ENCODE measurements at regions not wholly inside any gene's neighbourhood (a gene's known extent, or its start where the extent isn't known, plus 50 kb on each side); places are given as distances from the start of the nearest gene placed in this dataset.

GRCh38 chr6:23170049-23170448, 600.7 kb downstream of the HDGFL1 start:
- no peak for DNase-seq (ENCODE audit: low spot score)
- no peaks in the 10 kb centered on the region for H3K4me1 Mint-ChIP-seq (ENCODE audit: low read depth)
- no peak overlapping the region for H3K27ac Mint-ChIP-seq
- H3K9me3 Mint-ChIP-seq = peaks cover 4% of the 10 kb centered on the region
- no peaks in the 10 kb centered on the region for H3K36me3 Mint-ChIP-seq (ENCODE audit: low read depth)
- H3K4me3 Mint-ChIP-seq = no peak overlapping the region
- H3K27me3 Mint-ChIP-seq (ENCODE audit: low read depth) = no peaks in the 10 kb centered on the region

GRCh38 chr6:23173234-23173633, 603.9 kb downstream of the HDGFL1 start:
- H3K4me3 Mint-ChIP-seq = no peak overlapping the region
- DNase-seq (ENCODE audit: low spot score) = no peak
- H3K27me3 Mint-ChIP-seq (ENCODE audit: low read depth) = no peaks in the 10 kb centered on the region
- no peaks in the 10 kb centered on the region for H3K36me3 Mint-ChIP-seq (ENCODE audit: low read depth)
- no peak overlapping the region for H3K27ac Mint-ChIP-seq
- no peaks in the 10 kb centered on the region for H3K9me3 Mint-ChIP-seq
- H3K4me1 Mint-ChIP-seq (ENCODE audit: low read depth) = no peaks in the 10 kb centered on the region

DNA sequence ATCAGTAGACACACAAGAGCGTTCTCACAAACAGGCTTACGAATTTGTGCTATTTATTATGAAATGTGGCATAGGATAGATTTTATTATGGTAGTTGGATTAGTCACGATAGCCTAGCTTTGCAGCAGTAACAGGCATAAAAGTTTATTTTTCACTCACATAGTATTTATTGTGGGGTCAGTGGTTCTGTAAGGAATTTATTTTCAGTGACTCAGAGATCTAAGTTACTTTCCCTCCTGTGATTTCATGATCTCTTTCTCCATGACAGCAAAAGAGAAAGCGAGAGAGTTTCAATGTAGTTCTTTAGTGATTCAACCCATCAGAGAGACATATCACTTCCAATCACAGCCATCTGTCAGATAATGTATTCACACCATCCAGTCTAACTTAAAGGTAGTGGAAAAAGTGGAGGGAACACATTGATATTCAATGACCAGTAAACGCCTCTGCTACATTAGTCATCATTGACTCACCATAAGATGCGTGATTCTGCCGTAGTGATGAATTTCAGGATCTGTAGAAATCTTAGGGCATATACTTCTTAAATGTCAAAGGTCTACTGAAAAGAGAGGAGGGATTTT, 605.5 kb downstream of the HDGFL1 start:
- H3K27me3 Mint-ChIP-seq (ENCODE audit: low read depth) = no peaks in the 10 kb centered on the region
- no peak overlapping the region for H3K4me3 Mint-ChIP-seq
- H3K4me1 Mint-ChIP-seq (ENCODE audit: low read depth) = no peaks in the 10 kb centered on the region
- DNase-seq (ENCODE audit: low spot score) = peak; percentile 4
- H3K27ac Mint-ChIP-seq = no peak overlapping the region
- no peaks in the 10 kb centered on the region for H3K9me3 Mint-ChIP-seq
- no peaks in the 10 kb centered on the region for H3K36me3 Mint-ChIP-seq (ENCODE audit: low read depth)

DNA sequence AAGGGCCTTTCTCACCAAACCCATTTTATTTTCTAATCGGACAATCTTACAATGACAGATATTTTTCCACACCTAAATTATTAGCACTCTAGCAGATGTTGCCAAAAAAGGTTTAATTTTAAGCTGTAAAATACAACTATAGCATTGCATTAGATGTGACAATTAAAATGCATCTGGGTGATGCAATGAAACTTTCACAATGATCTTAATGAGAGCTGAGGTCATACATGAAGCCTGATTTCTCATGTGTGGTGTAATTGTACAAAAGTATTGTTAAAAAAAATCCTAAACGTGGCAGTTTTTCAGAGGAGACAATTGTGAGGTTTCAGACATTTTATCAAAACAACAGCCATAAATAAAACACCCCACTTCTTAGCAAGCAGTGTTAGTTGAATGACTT, 606.0 kb downstream of the HDGFL1 start:
- Mint-ChIP-seq H3K4me3 (no peak overlapping the region), H3K4me1 (ENCODE audit: low read depth) (no peaks in the 10 kb centered on the region), H3K36me3 (ENCODE audit: low read depth) (no peaks in the 10 kb centered on the region), H3K27me3 (ENCODE audit: low read depth) (no peaks in the 10 kb centered on the region), H3K9me3 (no peaks in the 10 kb centered on the region), H3K27ac (no peak overlapping the region)
- no peak for DNase-seq (ENCODE audit: low spot score)

- Mint-ChIP-seq H3K36me3 (ENCODE audit: low read depth) (no peaks in the 10 kb centered on the region), H3K27me3 (ENCODE audit: low read depth) (no peaks in the 10 kb centered on the region), H3K27ac (no peak overlapping the region), H3K4me1 (ENCODE audit: low read depth) (no peaks in the 10 kb centered on the region), H3K4me3 (no peak overlapping the region), H3K9me3 (no peaks in the 10 kb centered on the region)
- DNase-seq (ENCODE audit: low spot score) = no peak
Observed at GRCh38 chr6:23176471-23176870, 607.1 kb downstream of the HDGFL1 start.

DNA sequence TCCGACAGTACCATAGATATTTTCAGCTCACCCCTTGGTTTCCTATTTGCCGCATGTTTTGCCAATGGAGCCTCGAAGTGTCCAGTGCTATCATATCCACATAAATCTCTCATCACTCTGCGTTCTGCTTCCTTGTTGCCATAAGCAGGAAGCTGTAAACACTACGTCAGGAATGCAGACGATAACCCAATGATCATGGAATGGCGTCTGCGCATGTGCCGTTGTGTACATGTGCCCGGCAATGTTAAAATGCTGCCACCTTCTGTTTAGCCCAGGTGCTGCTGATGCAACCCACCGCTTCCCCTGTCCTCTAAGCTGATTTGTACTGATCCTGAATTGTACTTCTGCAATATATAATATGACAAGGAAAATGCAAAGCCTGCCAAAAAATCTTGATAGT, 607.5 kb downstream of the HDGFL1 start:
- no peaks in the 10 kb centered on the region for H3K4me1 Mint-ChIP-seq (ENCODE audit: low read depth)
- no peak overlapping the region for H3K4me3 Mint-ChIP-seq
- H3K9me3 Mint-ChIP-seq = no peaks in the 10 kb centered on the region
- no peaks in the 10 kb centered on the region for H3K36me3 Mint-ChIP-seq (ENCODE audit: low read depth)
- H3K27ac Mint-ChIP-seq = no peak overlapping the region
- H3K27me3 Mint-ChIP-seq (ENCODE audit: low read depth) = no peaks in the 10 kb centered on the region
- no peak for DNase-seq (ENCODE audit: low spot score)

DNA sequence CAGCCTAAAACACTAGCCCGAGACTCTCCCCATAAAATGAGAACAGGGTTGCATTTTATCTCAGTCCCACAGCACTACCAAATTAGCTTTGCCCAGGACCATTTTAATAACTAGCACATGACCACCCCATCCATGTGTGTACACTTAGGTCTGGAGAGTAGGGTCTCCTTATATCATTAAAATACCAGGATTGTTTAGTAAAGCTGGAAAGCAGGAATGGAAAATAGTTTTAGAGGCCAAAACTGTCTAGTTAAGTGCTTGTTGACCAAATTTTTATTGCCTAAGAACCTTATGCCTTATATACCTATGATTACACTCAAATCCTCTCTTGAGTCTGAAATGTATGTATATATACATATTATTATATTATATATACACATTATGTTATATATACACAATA, 608.4 kb downstream of the HDGFL1 start:
- no peaks in the 10 kb centered on the region for H3K36me3 Mint-ChIP-seq (ENCODE audit: low read depth)
- H3K27ac Mint-ChIP-seq = no peak overlapping the region
- no peak for DNase-seq (ENCODE audit: low spot score)
- H3K4me3 Mint-ChIP-seq = no peak overlapping the region
- no peaks in the 10 kb centered on the region for H3K4me1 Mint-ChIP-seq (ENCODE audit: low read depth)
- H3K27me3 Mint-ChIP-seq (ENCODE audit: low read depth) = no peaks in the 10 kb centered on the region
- no peaks in the 10 kb centered on the region for H3K9me3 Mint-ChIP-seq

GRCh38 chr6:23179994-23180393, 610.6 kb downstream of the HDGFL1 start:
- Mint-ChIP-seq H3K36me3 (ENCODE audit: low read depth) (no peaks in the 10 kb centered on the region), H3K9me3 (no peaks in the 10 kb centered on the region), H3K27me3 (ENCODE audit: low read depth) (no peaks in the 10 kb centered on the region), H3K4me3 (no peak overlapping the region), H3K27ac (no peak overlapping the region), H3K4me1 (ENCODE audit: low read depth) (no peaks in the 10 kb centered on the region)
- no peak for DNase-seq (ENCODE audit: low spot score)

GRCh38 chr6:23180504-23181293, 611.3 kb downstream of the HDGFL1 start:
- Mint-ChIP-seq H3K4me1 (ENCODE audit: low read depth) (no peaks in the 10 kb centered on the region), H3K9me3 (no peaks in the 10 kb centered on the region), H3K36me3 (ENCODE audit: low read depth) (no peaks in the 10 kb centered on the region), H3K4me3 (no peak overlapping the region), H3K27ac (no peak overlapping the region), H3K27me3 (ENCODE audit: low read depth) (no peaks in the 10 kb centered on the region)
- DNase-seq (ENCODE audit: low spot score) = no peak

DNA sequence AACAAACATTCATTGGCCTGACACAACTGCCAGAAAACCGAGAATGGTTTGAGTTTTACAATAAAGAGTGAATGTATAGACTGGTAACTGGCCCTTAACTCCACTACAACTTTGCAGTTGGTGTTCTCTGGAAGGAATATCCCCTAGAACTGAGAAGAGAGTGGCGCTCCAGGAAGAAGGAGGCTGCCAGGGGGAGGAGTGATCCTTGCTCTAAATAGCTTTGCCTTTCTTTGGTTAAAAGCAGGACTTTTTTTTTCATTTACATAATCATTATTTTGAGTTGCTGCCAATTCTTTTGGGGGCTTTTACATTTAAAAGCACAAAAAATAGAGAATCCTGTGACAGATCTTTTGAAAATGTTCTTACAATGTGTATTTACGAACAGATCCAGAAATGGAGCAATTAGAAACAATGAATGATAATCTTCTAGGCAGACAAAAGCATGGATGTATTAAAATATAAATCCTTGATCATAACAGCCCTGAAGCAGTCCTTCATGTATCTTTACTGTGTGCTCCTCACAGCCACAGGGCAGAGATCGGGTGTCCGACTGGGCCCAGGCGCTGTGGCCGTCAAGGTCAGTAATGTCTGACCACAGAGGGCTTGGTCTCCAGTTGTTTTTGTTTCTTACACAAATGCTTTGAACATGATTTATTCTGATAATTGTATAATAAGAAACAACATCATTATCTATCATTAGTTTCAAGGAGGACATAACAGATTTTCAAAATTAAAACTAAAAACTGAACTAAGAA, 612.2 kb downstream of the HDGFL1 start:
- Mint-ChIP-seq H3K36me3 (ENCODE audit: low read depth) (no peaks in the 10 kb centered on the region), H3K4me1 (ENCODE audit: low read depth) (no peaks in the 10 kb centered on the region)

GRCh38 chr6:23183846-23184245, 614.5 kb downstream of the HDGFL1 start:
- DNase-seq (ENCODE audit: low spot score) = no peak

More for the DNA sequence above, 612.2 kb downstream of the HDGFL1 start:
- Mint-ChIP-seq H3K9me3 (no peaks in the 10 kb centered on the region), H3K27ac (no peak overlapping the region), H3K4me3 (no peak overlapping the region), H3K27me3 (ENCODE audit: low read depth) (no peaks in the 10 kb centered on the region)
- DNase-seq (ENCODE audit: low spot score) = no peak

GRCh38 chr6:23184351-23184750, 615.0 kb downstream of the HDGFL1 start:
- H3K4me3 Mint-ChIP-seq = no peak overlapping the region
- H3K4me1 Mint-ChIP-seq (ENCODE audit: low read depth) = no peaks in the 10 kb centered on the region
- no peaks in the 10 kb centered on the region for H3K9me3 Mint-ChIP-seq
- H3K36me3 Mint-ChIP-seq (ENCODE audit: low read depth) = no peaks in the 10 kb centered on the region
- DNase-seq (ENCODE audit: low spot score) = no peak
- no peak overlapping the region for H3K27ac Mint-ChIP-seq
- no peaks in the 10 kb centered on the region for H3K27me3 Mint-ChIP-seq (ENCODE audit: low read depth)

More at GRCh38 chr6:23183846-23184245, 614.5 kb downstream of the HDGFL1 start:
- H3K36me3 Mint-ChIP-seq (ENCODE audit: low read depth) = no peaks in the 10 kb centered on the region
- H3K4me3 Mint-ChIP-seq = no peak overlapping the region
- no peaks in the 10 kb centered on the region for H3K27me3 Mint-ChIP-seq (ENCODE audit: low read depth)
- H3K4me1 Mint-ChIP-seq (ENCODE audit: low read depth) = no peaks in the 10 kb centered on the region
- H3K9me3 Mint-ChIP-seq = no peaks in the 10 kb centered on the region
- H3K27ac Mint-ChIP-seq = no peak overlapping the region

GRCh38 chr6:23195487-23195886, 626.1 kb downstream of the HDGFL1 start:
- Mint-ChIP-seq H3K27me3 (ENCODE audit: low read depth) (no peaks in the 10 kb centered on the region), H3K27ac (no peak overlapping the region), H3K4me3 (no peak overlapping the region), H3K36me3 (ENCODE audit: low read depth) (no peaks in the 10 kb centered on the region), H3K4me1 (ENCODE audit: low read depth) (no peaks in the 10 kb centered on the region), H3K9me3 (no peaks in the 10 kb centered on the region)
- DNase-seq (ENCODE audit: low spot score) = no peak

DNA sequence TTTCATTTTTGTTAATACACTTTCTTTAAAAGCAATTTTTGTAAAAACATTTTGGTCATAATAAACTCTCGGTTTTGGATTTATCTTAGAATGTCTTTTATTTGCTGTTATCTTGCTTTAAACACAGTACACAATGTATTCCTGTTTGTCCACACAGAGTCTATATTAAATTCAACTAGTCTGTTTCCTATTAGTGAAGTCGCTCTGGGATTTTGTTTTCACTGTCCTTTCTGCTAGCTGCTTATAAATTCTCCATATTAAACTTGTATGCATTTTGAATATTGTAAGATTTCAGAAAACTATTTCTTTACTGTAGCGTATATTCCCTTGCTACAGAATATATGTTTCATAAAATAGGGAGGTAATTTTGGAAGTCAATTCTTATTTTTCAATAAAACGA, 630.2 kb downstream of the HDGFL1 start:
- Mint-ChIP-seq H3K36me3 (ENCODE audit: low read depth) (no peaks in the 10 kb centered on the region), H3K4me1 (ENCODE audit: low read depth) (no peaks in the 10 kb centered on the region), H3K4me3 (no peak overlapping the region), H3K27me3 (ENCODE audit: low read depth) (no peaks in the 10 kb centered on the region), H3K9me3 (peaks cover 3% of the 10 kb centered on the region), H3K27ac (no peak overlapping the region)
- DNase-seq (ENCODE audit: low spot score) = no peak

Data from T-helper 2 cell treated with Interferon-gamma antibody and Interleukin-4, amounts not matched to agents 5 μg/mL and 100 μg/mL, for 36 hours (primary cell).